Epithelial cell of esophagus (primary cell): ENCODE measurements at regions not wholly inside any gene's neighbourhood (a gene's known extent, or its start where the extent isn't known, plus 50 kb on each side); places are given as distances from the start of the nearest gene placed in this dataset.

Source experiments
- DNase-seq: peaks from one replicate; pipeline ENCODE4 v3.0.0; 2010; ENCODE audit warnings: low read depth
- H3K4me3 ChIP-seq: 2 replicates; pipeline ENCODE4 v1.5.1; 2011; ENCODE audit warnings: mild to moderate bottlenecking, low read length, control low read depth
- TF ChIP-seq, protein P1 (sequence below): IDR thresholded peaks from 2 replicates; pipeline ENCODE4 v1.5.1; 2011; ENCODE audit warnings: low read depth, mild to moderate bottlenecking, low read length, control low read depth, inconsistent platforms; ENCODE audit not compliant: insufficient read depth; ENCODE audit errors: missing control alignments

DNA sequence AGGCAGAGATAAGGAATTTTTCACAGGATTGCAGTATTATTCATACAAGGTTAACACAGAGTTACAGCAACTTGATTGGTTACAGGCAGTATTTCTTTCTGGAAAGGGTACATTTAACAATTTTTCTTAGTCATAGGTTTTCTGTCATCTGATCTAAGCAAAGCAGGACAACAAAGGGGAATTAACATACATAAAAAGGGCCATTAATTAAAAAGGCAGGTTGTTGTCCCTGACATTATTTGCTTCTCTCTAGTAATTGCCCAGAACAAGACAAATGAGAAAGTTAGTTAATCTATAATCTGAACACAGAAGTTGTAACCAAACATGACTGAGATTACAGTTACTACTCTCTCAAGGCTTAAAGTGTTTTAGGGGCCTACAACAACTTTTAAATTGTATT is 291.4 kb upstream of the LRRTM4 start:
- H3K4me3 ChIP-seq = no peak overlapping the region
- TF ChIP-seq, protein P1, sequence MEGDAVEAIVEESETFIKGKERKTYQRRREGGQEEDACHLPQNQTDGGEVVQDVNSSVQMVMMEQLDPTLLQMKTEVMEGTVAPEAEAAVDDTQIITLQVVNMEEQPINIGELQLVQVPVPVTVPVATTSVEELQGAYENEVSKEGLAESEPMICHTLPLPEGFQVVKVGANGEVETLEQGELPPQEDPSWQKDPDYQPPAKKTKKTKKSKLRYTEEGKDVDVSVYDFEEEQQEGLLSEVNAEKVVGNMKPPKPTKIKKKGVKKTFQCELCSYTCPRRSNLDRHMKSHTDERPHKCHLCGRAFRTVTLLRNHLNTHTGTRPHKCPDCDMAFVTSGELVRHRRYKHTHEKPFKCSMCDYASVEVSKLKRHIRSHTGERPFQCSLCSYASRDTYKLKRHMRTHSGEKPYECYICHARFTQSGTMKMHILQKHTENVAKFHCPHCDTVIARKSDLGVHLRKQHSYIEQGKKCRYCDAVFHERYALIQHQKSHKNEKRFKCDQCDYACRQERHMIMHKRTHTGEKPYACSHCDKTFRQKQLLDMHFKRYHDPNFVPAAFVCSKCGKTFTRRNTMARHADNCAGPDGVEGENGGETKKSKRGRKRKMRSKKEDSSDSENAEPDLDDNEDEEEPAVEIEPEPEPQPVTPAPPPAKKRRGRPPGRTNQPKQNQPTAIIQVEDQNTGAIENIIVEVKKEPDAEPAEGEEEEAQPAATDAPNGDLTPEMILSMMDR = no peak
- DNase-seq = no peak

DNA sequence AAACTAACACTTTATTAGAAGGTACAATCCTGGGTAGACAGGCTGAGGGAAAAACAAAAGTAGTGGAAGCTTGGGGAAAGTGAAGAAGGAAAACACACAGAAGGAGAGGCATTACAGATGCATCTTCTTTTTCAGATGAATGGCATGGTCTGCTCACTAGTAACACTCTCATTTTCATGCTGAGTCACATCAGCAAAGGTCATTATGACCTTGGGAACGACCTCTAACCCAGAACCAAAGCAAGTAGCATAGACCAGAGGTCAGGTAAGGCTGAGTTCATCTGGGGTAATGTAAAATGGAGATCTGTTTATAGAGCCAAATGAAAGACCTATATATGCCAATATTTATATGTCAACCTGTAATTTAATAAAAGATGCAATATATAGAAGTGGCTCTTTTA is 294.4 kb upstream of the LRRTM4 start:
- DNase-seq = no peak
- no peak overlapping the region for H3K4me3 ChIP-seq
- TF ChIP-seq, protein P1 = no peak

DNA sequence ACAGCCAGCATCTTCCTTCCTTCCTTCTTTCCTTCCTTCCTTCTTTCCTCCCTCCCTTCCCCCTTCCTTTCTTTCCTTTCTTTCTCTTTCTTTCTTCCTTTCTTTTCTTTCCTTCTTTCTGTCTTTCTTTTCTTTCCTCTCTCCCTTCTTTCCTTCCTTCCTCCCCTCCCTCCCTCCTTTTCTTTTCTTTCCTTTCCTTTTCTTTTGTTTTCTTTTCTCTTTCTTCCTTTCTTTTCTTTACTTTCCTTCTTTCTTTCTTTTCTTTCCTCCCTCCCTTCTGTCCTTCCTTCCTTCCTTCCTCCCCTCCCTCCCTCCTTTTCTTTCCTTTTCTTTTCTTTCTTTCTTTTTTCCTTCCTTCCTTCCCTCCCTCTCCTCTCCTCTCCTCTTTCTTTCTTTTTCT is 296.0 kb upstream of the LRRTM4 start:
- no peak overlapping the region for H3K4me3 ChIP-seq
- DNase-seq = no peak
- TF ChIP-seq, protein P1 = no peak

DNA sequence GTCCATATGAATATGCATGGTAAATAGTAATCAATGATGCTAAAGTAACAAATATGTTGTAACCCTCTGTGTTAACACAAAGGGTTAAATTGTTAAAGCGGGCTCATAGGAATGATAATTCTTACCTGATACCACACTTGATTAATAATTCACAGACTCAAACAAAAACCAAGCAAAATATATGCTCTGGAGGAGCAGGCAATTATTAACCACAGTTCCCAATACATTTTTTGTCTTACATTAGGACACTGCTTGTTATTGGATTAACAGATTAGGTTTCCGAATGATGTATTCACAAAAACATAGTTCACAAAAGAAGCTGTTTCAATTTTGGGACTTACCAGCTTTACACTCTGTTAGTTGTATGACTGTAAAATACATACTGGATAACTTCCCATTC is 300.9 kb upstream of the LRRTM4 start:
- TF ChIP-seq, protein P1 = no peak
- no peak overlapping the region for H3K4me3 ChIP-seq
- no peak for DNase-seq

DNA sequence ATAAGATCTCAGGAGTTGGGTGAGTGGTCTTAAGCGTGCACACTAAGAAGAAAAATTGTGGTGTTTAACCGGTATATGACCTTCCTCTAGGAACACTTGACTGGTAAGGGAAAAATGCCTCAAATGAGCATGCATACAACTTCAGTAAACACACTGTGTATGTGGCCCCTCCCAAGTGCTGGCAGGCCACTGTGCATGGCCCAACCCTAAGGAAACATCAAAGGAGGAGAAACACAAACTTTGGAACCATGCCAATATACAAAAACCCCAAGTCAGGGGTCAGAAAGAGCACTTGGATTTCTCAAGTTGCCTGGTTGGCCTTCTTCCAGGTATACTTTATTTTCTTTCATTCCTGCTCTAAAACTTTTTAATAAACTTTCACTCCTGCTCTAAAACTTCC is 308.9 kb upstream of the LRRTM4 start:
- no peak overlapping the region for H3K4me3 ChIP-seq
- no peak for DNase-seq
- TF ChIP-seq, protein P1 = no peak

DNA sequence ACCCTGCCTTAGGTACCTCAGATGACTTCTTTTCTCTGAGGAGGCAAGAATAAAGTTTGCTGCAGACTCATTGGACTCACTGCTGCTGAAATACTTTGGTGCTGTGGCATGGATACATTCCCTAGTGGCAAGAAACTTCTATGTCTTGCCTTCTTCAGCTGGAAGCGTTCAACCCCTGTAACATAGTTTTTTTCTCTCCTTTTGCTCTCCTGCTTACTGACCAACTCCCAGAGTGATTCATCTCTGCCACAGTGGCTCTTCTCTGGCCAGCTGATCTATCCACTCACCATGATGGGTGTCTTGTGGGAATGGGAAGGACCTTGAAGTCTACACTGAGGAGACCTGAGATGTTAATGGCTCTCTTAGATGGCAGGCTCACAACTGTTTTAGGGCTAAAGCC is 309.3 kb upstream of the LRRTM4 start:
- TF ChIP-seq, protein P1 = no peak
- DNase-seq = no peak
- no peak overlapping the region for H3K4me3 ChIP-seq

DNA sequence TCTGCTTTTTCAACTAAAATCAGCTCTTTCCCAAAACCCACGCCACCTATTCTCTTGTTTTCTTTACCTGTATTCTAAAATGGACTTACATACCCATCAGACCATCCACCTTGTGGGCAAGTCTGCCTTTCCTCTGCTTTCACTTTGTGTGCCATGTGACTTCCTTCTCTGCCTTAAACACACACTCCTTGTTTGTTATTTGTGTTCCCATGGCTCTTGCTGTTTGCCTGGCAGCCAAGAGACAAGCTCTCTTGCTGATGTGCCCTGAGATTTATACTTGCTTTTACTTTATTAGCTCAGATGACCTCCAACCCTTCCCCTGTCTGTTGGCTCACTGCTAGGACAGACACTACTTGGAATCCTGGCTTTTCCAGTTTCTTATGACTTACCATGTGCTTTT is 309.7 kb upstream of the LRRTM4 start:
- no peak overlapping the region for H3K4me3 ChIP-seq
- TF ChIP-seq, protein P1 = no peak
- no peak for DNase-seq
